GM12878 (cell line): ENCODE measurements at regions not wholly inside any gene's neighbourhood (a gene's known extent, or its start where the extent isn't known, plus 50 kb on each side); places are given as distances from the start of the nearest gene placed in this dataset.

Source experiments
- DPF2 ChIP-seq: fragments of 450-650 bp; IDR thresholded peaks from 2 replicates; pipeline ENCODE4 v1.6.1; 2017; ENCODE audit warnings: mild to moderate bottlenecking
- GATAD2B ChIP-seq: fragments of 450-650 bp; conservative IDR thresholded peaks from 2 replicates; pipeline ENCODE4 v1.6.1; 2017; ENCODE audit warnings: low read depth, mild to moderate bottlenecking, moderate library complexity
- MTA2 ChIP-seq: fragments of 450-650 bp; IDR thresholded peaks from 2 replicates; pipeline ENCODE4 v1.6.1; 2016; ENCODE audit warnings: low read depth, mild to moderate bottlenecking, moderate library complexity
- RAD21 ChIP-seq: IDR thresholded peaks from 2 replicates; pipeline ENCODE4 v1.6.1; 2011; ENCODE audit warnings: mild to moderate bottlenecking, low read depth, low read length, moderate library complexity; ENCODE audit not compliant: insufficient read depth
- SIN3A ChIP-seq: IDR thresholded peaks from 2 replicates; pipeline ENCODE4 v1.6.1; 2012; ENCODE audit warnings: low read depth, low read length, improper control_type of control experiment
- YBX1 ChIP-seq: fragments of 450-650 bp; IDR thresholded peaks from 2 replicates; pipeline ENCODE4 v1.6.1; 2016; ENCODE audit warnings: antibody characterized with exemption
- TF ChIP-seq, protein P1 (sequence below): fragments of 450-650 bp; IDR thresholded peaks from 2 replicates; pipeline ENCODE4 v1.6.1; 2016; ENCODE audit warnings: mild to moderate bottlenecking, moderate library complexity, borderline replicate concordance
- TF ChIP-seq, protein P2 (sequence below): IDR thresholded peaks from 2 replicates; pipeline ENCODE4 v1.6.1; 2012; ENCODE audit warnings: improper control_type of control experiment, low read depth, low read length; ENCODE audit not compliant: insufficient replicate concordance

DNA sequence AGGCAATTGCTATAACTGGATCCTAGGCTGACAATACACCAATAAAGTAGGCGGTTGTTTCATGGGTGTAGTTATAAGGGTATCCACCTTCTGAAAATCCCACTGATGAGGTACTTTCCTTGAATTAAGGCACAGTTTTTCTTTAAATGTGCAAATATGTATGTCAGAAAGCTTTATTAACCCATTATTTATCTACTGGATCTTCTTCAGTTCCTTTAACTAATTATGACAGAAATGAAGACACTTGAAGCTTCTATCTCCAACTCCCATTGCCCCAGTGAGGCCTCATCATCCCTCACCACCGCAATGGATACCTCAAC is 159.6 kb upstream of the KLF3 start (continued):
- TF ChIP-seq, protein P1, sequence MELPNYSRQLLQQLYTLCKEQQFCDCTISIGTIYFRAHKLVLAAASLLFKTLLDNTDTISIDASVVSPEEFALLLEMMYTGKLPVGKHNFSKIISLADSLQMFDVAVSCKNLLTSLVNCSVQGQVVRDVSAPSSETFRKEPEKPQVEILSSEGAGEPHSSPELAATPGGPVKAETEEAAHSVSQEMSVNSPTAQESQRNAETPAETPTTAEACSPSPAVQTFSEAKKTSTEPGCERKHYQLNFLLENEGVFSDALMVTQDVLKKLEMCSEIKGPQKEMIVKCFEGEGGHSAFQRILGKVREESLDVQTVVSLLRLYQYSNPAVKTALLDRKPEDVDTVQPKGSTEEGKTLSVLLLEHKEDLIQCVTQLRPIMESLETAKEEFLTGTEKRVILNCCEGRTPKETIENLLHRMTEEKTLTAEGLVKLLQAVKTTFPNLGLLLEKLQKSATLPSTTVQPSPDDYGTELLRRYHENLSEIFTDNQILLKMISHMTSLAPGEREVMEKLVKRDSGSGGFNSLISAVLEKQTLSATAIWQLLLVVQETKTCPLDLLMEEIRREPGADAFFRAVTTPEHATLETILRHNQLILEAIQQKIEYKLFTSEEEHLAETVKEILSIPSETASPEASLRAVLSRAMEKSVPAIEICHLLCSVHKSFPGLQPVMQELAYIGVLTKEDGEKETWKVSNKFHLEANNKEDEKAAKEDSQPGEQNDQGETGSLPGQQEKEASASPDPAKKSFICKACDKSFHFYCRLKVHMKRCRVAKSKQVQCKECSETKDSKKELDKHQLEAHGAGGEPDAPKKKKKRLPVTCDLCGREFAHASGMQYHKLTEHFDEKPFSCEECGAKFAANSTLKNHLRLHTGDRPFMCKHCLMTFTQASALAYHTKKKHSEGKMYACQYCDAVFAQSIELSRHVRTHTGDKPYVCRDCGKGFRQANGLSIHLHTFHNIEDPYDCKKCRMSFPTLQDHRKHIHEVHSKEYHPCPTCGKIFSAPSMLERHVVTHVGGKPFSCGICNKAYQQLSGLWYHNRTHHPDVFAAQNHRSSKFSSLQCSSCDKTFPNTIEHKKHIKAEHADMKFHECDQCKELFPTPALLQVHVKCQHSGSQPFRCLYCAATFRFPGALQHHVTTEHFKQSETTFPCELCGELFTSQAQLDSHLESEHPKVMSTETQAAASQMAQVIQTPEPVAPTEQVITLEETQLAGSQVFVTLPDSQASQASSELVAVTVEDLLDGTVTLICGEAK, result peak; percentile 49; the same call in 1 of the 2 replicates
- peak; percentile 1; the same call in 1 of the 2 replicates for TF ChIP-seq DPF2
- no peak for TF ChIP-seq YBX1
- TF ChIP-seq, protein P2, sequence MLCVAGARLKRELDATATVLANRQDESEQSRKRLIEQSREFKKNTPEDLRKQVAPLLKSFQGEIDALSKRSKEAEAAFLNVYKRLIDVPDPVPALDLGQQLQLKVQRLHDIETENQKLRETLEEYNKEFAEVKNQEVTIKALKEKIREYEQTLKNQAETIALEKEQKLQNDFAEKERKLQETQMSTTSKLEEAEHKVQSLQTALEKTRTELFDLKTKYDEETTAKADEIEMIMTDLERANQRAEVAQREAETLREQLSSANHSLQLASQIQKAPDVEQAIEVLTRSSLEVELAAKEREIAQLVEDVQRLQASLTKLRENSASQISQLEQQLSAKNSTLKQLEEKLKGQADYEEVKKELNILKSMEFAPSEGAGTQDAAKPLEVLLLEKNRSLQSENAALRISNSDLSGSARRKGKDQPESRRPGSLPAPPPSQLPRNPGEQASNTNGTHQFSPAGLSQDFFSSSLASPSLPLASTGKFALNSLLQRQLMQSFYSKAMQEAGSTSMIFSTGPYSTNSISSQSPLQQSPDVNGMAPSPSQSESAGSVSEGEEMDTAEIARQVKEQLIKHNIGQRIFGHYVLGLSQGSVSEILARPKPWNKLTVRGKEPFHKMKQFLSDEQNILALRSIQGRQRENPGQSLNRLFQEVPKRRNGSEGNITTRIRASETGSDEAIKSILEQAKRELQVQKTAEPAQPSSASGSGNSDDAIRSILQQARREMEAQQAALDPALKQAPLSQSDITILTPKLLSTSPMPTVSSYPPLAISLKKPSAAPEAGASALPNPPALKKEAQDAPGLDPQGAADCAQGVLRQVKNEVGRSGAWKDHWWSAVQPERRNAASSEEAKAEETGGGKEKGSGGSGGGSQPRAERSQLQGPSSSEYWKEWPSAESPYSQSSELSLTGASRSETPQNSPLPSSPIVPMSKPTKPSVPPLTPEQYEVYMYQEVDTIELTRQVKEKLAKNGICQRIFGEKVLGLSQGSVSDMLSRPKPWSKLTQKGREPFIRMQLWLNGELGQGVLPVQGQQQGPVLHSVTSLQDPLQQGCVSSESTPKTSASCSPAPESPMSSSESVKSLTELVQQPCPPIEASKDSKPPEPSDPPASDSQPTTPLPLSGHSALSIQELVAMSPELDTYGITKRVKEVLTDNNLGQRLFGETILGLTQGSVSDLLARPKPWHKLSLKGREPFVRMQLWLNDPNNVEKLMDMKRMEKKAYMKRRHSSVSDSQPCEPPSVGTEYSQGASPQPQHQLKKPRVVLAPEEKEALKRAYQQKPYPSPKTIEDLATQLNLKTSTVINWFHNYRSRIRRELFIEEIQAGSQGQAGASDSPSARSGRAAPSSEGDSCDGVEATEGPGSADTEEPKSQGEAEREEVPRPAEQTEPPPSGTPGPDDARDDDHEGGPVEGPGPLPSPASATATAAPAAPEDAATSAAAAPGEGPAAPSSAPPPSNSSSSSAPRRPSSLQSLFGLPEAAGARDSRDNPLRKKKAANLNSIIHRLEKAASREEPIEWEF, result peak; percentile 58
- TF ChIP-seq SIN3A, result no peak
- 0 out of 2 replicates have a peak, but pooled peaks have one; percentile 22 for TF ChIP-seq RAD21
- peak; percentile 42; the same call in 1 of the 2 replicates for TF ChIP-seq MTA2
- 0 out of 2 replicates have a peak, but pooled peaks have one; percentile 9 for TF ChIP-seq GATAD2B
